Retinal pigment epithelial cell (primary cell): ENCODE measurements at regions not wholly inside any gene's neighbourhood (a gene's known extent, or its start where the extent isn't known, plus 50 kb on each side); places are given as distances from the start of the nearest gene placed in this dataset.
"Not testable (repeated sequence)": the region's sequence is repeated elsewhere in the genome, so short reads cannot be mapped to it uniquely, and the experiment has no call there.

ENCODE experiments used
- DNase-seq: peaks from one replicate; pipeline ENCODE4 v3.0.0-alpha.2; 2010; ENCODE audit warnings: low read depth
- H3K4me3 ChIP-seq: 2 replicates; pipeline ENCODE4 v1.5.1; 2011; ENCODE audit warnings: mild to moderate bottlenecking, low read length, control low read depth, moderate library complexity
- TF ChIP-seq, protein P1 (sequence below): conservative IDR thresholded peaks from 2 replicates; pipeline ENCODE4 v1.5.1; 2011; ENCODE audit warnings: low read depth, low read length, control low read depth, inconsistent platforms

DNA sequence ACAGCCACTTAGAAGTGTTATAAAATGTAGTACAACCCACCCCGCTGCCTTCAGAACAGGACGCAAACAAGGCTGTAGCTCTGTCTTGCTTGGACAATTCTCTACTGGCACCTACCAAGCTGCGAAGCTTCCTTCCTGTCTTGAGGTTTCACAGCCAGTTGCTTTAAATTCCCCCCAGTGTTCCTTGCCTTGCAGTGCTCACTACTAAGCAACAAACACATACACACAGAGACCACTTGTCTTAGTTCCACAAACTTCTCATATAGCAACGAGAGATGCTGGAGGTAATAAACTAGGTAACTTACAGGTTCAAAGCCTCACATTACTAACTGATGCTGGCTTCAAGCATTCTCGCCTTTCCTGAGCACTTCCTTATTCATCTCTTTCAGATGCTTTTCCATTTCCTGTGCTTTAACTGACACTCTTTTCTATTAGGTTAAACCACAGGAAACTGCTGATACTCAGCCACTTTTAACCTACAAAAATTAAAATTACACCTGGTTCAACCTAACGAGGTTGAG is 91.5 kb upstream of the PTGDR start:
- no peak overlapping the region for H3K4me3 ChIP-seq
- DNase-seq: no peak
- TF ChIP-seq, protein P1, sequence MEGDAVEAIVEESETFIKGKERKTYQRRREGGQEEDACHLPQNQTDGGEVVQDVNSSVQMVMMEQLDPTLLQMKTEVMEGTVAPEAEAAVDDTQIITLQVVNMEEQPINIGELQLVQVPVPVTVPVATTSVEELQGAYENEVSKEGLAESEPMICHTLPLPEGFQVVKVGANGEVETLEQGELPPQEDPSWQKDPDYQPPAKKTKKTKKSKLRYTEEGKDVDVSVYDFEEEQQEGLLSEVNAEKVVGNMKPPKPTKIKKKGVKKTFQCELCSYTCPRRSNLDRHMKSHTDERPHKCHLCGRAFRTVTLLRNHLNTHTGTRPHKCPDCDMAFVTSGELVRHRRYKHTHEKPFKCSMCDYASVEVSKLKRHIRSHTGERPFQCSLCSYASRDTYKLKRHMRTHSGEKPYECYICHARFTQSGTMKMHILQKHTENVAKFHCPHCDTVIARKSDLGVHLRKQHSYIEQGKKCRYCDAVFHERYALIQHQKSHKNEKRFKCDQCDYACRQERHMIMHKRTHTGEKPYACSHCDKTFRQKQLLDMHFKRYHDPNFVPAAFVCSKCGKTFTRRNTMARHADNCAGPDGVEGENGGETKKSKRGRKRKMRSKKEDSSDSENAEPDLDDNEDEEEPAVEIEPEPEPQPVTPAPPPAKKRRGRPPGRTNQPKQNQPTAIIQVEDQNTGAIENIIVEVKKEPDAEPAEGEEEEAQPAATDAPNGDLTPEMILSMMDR: no peak

DNA sequence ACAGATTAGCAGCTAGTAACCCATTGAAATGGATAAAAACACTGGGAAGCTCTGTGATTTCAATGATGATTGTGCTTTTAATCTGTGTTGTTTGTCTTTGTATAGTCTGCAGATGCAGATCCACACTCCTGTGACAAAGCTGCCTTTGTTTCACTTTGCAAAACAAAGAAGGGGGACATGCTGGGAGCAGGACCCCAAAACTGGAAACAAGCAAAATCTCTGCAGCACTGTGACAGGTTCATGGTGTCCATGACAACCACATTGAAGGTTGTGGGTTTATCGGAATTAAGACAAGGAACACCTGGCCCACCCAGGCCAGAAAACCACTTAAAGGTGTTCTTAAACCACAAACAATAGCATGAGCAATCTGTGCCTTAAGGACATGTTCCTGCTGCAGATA is 95.6 kb upstream of the PTGDR start:
- DNase-seq, H3K4me3 ChIP-seq: not testable (repeated sequence)

DNA sequence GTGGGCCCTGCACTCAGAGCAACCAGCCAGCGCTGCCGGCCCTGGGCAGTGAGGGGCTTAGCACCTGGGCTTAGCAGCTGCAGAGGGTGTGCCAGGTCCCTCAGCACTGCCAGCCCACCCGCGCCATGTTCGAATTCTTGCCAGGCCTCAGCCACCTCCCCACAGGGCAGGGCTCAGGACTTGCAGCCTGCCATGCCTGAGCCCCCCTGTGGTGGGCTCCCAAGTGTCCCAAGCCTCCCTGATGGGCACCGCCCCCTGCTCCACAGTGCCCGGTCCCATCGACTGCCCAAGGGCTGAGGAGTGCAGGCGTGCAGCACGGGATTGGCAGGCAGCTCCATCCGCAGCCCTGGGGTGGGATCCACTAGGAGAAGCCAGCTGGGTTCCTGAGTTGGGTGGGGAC is 98.0 kb upstream of the NID2 start:
- TF ChIP-seq, protein P1: no peak
- DNase-seq: no peak
- no peak overlapping the region for H3K4me3 ChIP-seq

DNA sequence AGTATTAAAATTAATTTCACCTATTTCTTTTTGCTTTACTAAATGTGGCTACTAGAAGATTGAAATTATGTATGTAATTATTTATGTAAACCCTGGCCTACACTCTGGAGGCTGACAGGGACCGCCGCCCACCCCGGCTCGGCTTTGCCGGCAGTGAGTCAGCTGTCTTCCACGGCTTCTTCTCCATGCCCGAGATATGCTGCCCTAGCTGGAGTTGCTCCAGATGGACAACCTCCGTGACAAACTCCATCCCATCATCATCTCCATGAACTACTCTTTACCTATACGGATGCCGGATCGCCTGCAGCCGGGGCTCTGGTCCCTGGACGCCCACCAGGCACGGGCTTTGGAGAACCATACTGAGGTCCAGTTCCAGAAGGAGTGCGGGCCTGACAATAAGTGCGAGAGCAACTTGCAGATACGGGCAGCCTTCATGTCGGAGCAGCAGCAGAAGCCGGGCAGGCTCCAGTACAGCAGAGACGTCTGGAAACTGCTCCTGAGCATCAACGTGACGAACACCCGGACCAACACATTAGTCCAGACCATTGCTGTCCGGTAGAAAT is 86.9 kb upstream of the NID2 start:
- no peak for DNase-seq

DNA sequence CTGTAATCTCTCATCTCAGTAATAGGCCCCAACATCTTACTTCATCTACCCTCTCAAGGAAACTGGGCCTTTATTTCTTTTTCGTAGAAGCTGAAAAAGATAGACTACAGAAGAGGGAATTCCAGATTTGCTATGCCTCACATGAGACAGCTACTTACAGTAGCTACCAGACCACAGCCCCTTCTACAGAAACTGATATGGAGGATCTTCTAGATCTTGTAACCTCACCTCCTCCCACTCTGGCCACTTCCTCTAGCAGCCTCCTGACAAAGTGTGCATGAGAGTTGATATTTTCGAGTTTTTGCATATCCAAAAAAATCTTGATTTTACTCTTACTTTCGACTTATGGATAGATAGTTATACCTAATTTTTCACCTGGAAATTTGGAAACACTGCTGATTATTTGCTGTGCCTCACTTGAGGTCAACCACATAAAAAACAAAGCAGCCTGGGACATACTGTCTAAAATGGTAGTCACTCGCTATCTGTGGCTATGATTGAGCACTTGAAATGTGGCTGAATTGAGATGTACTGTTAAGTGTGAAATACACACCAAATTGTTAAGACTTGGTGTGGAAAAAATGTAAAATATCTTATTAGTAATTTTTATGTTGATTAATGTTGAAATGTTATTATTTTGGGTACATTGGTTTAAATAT is 86.3 kb upstream of the NID2 start:
- no peak overlapping the region for H3K4me3 ChIP-seq
- no peak for DNase-seq
- TF ChIP-seq, protein P1: no peak

More for the DNA sequence above, 86.9 kb upstream of the NID2 start:
- TF ChIP-seq, protein P1: no peak
- H3K4me3 ChIP-seq: no peak overlapping the region

DNA sequence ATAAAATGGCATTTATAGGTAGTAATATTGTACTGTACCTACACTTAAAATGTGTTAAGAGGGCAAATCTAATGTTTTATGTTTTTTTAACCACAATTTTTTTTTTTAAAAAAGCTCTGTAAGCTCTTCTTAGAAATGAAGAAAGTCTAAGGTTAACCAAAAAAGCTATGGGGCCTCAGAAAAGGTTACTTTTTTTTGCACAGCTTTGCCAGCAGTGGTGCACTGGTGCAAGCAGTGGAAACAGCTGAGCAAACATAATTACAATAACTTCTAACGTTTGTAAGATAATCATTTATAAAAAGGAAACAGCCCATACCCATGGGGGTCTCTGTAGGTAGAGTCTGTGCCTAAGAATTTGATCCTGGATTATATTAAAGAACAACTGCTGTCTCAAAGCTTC is 85.1 kb upstream of the NID2 start:
- no peak for DNase-seq
- TF ChIP-seq, protein P1: no peak
- no peak overlapping the region for H3K4me3 ChIP-seq

DNA sequence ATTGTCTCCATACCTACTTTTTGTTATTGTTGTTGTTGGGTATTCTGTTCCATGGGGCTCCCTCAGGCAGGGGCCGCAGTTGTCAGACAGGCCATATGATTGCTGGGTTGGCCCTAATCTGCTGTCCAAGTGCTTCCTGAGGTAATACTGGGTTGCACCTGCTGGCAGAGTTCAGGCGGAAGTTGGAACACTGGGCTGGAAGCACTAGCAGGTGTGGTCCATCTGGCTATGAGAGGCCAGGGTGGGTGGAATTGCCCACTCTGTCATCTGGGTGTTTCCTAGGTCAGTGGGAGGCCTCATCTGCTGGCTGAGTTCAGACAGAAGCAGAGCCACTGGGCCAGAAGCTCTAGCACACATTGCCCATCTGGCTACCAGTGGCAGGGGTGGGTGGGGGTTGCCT is 81.3 kb upstream of the NID2 start:
- DNase-seq: no peak
- H3K4me3 ChIP-seq: no peak overlapping the region
- TF ChIP-seq, protein P1: no peak
